Activated naive CD4-positive, alpha-beta T cell (primary cell): ENCODE measurements at regions not wholly inside any gene's neighbourhood (a gene's known extent, or its start where the extent isn't known, plus 50 kb on each side); places are given as distances from the start of the nearest gene placed in this dataset.

ENCODE experiments used
- DNase-seq, 4 experiments: peaks; one replicate each; lab custom pipeline; 2025; lab: John Stamatoyannopoulos, UW

DNA sequence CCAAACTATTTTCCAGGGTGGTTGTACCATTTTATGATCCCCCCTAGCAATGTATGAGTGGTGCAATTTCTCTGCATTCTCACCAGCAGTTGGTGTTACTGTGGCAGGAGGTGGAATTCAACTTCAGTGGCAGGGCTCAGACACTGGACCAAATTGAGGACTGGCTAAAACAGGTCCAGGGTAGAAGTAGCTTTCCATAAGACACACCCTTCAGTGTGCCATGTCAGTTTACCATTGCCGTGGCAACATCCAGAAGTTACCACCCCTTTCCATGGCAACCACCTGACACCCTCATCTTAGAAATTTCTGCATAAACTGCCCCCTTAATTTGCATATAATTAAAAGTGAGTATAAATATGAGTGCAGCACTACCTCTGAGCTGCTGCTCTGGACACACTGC, 180.7 kb upstream of the GGTLC1 start:
- DNase-seq, result no peak

DNA sequence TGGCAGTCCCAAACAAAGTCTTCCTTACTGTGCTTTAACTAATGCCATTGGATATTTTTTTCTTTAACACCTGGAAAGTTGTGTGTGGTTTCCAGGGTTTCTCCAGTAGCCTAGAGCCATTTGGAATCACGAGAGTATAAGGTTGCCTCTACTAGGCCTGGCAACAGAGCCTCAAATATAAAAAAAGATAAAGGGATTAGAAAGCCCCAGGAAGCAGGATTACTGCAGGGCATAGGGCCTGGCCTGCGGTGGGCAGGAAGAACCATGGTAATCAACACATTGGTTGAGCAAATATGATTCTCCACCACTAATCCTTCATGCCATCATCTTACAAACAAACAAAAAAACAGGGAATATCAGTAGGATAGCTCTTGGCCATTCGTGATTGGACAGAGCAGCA, 177.8 kb upstream of the GGTLC1 start:
- no peak for DNase-seq

DNA sequence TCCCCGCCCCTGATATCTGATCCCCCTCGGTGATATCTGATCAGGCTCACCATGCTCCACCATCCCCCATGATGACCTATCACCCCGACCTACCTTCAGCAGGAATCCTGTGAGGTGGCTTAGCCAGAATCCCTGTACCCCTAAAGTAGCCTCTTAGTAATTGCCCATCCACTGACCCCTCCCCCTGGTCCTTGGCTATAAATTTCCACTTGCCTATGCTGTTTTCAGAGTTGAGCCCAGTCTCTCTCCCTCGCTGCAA, 177.5 kb upstream of the GGTLC1 start:
- DNase-seq, result no peak

DNA sequence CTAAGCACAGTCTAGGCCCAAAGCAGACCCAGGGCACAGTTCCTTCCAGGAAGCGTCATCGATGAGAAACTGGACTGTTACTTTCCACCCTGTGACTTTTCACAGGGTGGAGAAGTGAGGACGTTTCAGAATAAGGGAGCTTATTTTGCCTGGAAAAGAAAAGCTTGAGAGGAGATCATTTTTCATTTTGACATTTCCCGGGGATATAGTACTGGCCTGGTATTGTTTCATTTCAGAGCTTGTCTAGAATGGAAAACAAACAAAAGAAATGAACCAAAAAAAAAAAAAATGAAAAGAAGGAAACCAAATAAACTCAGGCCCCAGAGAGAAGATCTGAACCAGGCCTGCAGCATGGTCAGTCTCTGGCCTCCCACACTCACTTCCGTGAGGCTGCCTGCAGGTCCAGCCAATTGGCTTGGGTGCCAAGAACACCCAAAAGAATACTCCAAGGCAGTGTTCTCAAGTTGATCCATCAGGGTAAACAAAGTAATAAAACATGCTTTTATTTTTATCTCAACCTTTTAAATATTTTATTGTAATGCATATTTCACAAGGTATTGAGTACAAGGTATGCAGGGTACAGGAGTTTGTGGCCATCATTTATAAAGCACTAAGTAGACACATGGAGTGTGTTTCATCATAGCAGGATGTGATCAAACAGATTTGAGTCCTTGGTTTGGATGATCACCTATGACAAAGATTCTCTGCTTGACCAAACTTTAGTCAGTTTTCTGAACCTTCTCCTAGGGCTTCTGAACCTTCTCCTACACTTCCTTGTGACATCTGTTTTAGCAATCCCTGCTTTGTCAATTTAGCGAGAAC, 176.9 kb upstream of the GGTLC1 start:
- DNase-seq, result no peak

DNA sequence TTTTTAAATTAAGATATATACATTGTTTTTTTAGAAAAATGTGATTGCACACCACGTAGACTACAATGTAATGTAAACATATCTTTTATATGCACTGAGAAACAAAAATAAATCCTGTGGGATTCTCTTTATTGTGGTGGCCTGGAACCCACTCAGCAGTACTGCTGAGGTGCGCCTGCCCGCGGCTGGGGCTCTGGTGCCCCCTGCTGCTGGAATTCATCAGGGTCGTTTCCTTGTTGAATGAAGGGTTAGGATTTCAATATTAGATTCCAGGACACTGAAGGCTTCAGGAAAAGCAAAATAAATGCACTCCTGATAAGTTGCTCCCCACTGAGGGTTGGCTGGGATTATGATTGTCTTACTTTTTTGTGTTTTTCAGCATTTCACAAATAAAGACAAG, 175.8 kb upstream of the GGTLC1 start:
- peak in 2 of 4 experiments; percentile 7 to 32 for DNase-seq

DNA sequence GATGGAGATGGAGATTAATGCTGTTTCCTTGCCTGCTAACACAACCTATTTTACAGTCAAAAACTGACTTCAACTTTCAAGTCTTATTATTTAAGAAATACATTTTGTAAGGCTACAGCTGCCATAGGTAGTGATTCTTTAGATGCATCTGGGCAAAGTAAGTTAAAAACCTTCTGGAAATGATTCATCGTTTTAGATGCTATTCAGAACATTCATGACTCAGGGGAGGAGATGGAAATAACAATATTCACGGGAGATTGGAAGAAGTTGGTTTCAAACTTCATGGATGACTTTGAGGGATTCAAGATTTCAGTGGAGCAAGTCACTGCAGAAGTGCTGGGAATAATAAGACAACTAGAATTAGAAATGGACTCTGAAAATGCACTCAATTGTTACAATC, 174.9 kb upstream of the GGTLC1 start:
- DNase-seq, result no peak

DNA sequence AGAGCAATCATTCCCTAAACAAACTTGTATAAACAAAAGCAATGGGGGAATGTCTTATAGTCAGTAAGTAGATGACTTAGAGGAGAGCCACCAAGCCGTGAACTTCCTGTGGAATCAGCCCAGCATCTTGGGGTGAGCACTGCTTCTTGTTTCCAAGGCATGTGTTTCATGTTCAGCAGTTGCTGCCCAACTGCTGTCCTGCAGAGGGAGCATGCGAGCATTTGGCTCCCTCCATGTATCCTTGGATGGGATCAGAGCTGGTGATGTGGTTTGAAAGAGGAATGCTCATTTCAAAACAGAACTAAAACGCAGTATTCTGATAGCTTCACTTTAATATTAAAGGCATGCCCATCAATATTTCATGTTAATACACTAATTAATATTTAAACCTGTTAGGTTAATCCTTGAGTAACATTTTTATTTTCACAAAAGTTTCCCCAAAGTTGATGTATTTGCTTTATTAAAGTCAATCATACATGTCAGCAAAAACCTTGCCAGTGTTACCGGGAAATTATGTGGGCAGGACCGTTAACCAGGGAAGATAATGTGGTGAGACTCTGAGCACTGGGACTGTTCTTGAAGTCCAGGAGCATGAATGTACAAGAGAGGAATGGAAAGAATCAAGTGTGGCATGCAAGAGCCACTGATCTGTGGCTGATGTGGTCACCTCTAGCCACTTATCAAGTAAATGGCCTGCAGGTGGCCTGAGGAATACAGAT, 172.1 kb upstream of the GGTLC1 start:
- no peak for DNase-seq

DNA sequence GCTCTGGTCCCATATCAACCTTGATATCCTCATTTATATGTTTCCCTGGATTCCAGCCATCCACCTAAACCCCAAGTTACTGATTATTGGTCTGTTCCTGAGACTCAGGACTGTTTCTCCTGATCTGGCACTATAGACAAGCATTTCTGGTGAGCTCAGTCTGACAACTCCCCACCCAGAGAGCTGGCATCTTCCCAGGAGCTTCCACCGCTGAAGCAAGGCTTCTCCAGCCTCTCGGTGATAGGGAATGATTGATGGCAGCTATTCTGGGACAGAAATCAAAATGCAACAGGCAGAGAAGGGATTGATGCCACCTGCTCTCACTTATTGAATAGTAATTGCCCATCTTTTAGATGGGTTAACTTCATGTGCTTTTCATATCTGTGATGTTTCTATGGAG, 169.7 kb upstream of the GGTLC1 start:
- no peak for DNase-seq

DNA sequence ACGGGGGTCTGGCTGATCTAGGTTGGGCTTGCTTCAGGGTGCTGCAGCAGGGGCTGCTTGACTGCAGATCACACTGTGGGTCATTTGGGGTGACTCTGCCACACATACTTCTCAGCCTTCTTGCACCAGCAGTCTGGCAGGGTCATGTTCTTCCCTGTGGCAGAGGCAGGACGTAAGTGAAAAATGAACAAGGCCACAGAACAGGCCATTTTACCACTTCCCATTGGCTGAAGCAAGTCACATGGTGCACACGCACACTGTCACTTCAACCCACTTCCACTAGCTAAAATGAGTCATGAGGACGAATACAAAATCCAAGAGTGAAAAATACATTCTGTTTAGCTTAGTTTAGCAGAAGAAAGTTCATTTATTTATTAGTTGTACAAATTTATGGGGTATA, 168.6 kb upstream of the GGTLC1 start:
- no peak for DNase-seq

DNA sequence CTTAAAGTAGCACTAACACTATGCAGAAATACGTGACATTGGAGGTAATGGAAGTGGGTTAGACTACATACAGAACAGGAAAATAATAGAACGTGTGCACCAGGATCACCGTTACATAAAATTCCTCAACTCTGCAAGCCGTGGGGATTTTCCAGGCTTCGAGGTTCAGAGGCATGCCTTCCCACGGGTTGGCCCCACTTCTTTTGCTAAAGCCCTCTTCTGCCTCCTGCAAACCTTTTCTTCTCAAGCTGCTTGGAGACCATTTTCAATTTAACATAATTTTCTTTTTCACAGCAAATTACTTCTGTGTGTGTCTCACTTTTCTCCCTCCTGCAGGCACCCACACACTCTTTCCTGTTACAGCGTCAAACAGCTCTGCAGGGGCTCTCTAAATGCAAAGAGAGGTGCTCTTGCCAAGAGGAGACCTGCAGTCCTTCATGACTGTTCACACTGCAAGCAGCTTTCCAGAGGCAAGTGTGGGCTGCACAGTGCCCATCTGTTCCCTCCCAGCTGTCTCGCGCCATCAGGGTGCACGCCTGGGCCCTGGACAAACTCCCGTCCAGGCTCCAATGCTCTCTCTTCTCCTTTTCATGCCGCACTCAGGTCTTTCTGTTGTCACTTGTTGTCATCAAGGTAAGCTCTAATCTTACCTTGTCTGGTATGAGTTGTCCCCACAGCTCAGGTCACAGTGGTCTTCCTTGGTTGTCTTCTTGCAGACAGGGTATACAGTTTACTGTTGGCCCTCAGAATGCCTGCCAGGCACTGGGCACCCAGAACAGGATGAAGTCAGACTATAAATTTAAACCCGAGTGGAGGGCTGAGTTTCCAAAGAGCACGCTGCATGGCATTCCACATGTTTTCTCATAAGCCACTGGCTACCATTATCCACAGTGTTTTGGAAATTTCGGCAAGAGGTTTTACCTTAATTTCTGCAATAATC, 164.8 kb upstream of the GGTLC1 start:
- DNase-seq, result no peak

DNA sequence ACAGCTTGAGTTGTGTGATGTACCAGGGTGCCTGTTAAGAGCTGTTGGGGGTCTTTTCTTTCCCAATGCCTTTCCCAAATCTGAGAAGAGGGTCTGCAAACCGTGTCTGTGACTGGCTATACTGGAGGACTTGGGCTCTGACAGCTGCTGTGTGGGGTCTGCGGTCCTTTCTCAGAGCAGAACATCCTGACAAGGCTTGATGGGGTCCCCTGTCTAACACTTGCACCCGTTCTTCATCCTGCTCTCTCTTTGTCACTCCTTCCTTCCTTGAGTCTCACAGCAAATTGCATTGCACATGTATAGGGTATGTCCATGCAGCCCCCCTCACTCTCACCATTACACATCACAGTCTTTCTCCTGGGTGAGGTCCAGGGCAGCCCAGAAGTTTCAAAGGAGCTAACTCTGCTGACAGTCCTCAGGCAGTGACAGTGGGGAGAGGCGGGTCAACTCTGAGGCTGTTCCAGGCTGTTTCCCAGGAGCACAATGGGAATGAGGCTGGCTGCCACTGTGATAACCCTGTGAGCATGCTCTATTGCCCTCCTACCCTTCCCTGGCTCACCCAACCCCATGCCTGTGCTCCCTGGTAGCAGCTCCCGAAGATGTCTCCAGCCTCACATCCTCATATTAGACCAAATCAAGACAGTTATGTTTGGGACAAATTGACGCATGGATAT, 163.2 kb upstream of the GGTLC1 start:
- DNase-seq, result no peak

DNA sequence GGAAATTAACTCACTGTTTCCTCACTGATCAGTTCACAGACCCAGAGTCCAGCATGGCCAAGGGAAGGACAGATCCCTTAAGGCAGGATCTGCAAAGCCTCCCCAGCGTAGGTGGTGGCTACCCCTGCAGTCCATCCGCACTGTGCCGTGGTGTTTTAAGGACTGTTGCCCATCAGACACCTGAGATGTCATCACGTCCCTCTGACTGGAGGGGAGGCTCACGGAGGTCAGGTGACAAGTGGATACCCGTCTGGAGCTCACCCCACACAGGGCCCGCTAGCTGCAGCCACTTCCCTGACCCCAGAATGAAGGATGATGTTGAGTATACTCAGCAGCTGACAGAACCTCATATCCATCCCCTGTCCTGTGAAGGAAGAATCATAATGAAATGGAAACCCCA, 161.8 kb upstream of the GGTLC1 start:
- DNase-seq, result no peak

DNA sequence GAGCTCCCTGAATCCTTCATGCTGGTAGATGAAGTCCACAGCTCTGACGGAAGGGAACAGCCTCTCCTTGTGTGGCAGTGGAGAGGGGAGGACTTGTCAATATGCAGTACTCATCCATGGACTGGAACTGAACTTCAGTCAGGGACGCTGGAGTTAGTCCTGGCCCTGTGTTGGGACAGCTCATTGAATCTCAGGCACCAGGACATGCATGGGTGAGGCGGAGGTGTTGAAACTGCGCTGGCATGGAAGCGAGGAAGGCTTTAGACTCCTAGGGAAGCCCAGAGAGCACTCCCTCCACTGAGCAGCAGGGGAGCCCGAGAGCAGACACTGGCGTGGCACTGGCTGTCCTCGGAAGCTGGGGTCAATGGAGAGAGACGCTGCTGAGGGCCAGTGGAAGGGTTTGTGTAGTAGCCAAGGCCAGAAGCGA, 161.3 kb upstream of the GGTLC1 start:
- no peak for DNase-seq

DNA sequence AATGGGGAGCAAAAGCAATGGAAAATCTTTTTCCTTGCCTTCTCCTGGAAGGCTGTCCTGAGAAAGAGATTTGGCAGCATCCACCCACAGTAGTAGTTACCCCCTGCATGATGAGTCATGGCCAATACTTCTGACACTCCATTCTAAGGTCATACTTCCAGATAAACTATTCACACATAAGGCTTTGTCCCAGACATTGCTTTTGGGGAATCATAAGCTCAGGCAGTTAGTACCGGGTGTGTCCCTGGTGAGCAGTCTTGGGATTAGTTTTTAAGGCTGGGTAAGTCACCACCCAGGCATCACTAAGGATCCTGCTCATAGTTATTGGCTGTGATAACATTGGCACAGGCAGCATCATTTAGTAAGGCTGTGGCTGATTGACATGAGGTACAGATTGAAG, 160.6 kb upstream of the GGTLC1 start:
- DNase-seq, result no peak

DNA sequence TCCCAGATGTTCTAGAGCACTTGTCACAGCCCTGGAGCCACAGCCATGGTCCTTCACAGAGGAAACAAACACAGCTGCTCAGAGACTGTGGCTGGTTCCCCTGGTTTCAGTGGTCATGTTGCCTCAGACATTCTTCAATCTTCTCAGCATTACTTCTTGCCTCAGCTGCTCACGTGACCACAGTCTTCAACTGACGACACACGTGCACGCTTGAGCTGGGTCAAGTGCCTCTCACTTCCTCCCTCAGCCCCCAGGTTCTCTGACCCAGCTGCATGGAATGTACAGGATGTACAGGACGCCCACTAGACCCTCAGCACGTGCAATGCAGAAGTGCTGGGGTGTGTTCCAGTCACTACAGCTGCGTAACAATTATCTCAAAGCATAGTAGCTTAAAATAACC, 159.8 kb upstream of the GGTLC1 start:
- DNase-seq, result peak in 1 of 4 experiments; percentile 7

DNA sequence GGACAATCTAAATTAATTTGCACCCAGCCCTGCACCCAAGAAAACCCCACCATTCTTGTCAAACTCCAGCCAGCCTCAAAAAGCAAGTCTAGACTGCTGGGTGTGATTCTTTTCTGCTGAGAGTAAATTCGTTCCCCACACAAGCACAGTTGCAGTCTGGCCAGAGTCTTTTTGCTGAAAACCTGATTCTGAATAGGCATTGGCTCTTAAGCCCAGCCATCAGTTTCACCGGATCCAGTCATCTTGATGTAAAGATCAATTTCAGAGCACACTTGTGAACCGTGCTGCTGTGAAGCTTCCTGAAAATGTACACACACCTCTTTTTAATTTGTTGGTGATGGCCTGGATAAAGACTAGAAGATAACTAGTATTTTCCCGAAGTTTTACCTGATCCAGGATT, 159.4 kb upstream of the GGTLC1 start:
- no peak for DNase-seq

DNA sequence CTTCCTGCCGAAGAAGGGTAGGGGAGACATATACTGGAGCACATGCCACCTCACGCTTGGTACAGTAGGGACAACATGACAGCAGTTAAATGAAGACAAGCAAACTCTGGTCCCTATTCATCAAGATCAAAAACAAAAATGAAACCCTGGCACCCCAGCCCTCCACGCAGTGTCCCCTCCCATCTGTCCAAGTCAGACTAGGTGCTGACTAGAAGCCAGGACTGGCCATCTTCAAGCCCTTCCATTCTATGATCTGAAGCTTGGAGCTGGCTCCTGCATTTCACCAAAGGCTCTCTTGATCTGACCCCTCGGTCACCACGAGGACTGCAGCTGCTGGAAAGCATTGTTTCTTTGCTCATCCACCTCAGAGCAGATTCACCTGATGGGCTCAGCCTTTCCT, 158.9 kb upstream of the GGTLC1 start:
- DNase-seq, result no peak

DNA sequence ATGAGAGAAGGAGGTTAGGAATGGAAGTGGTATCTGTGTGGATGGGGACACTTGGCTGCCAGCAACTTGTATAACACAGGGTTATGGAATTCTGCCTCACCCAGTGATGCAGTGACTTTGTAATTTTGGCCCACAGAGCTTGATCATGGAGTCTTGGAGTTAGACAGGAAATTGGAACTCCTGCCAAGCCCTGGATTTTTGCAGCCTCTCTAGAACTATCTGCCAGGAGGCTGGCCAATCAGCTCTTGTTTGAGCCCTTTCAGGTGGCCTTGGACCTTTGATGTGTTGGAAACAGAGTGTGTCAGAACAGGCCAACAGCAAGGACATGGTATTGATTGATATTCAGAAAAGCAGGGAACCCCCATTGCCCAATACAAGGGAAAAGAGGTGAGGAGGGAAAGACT, 157.7 kb upstream of the GGTLC1 start:
- DNase-seq, result no peak

DNA sequence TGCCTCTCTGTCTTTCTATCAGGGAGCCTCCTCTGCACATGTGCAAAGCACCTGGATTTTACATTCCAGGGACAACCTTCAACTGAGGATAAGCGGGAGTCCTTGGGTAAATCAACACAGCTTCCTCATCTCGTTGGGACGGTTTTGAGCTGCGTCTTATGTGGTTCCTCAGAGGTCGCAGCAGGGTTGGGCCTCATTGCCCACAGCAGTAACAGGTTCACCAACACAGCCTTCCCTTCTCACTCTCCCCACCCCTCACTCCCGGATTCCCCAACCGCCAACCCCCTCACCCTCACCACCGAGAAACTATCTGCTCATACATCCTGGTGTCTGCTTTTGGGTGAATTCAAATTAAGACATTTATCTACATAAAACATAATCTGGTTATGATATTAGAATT, 155.8 kb upstream of the GGTLC1 start:
- DNase-seq, result no peak

DNA sequence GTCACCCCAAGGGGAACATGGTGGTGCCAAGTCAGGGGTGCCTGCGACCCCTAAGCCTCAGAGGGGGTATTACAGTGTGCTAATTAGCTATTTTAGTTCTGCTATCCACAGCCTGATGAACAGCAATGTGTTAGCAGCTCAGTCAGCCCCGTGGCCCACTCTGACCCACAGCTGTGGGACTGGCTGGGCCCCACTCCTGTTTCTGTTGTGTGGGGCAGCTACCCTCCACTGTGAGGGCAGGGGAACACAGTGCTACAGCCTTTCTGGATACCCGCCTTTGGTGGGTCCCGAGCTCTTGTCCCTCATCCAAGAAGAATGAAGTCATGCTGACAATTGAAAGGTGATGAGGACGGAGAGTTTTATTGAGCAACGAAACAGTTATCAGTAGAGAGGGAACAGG, 152.5 kb upstream of the GGTLC1 start:
- DNase-seq, result no peak

DNA sequence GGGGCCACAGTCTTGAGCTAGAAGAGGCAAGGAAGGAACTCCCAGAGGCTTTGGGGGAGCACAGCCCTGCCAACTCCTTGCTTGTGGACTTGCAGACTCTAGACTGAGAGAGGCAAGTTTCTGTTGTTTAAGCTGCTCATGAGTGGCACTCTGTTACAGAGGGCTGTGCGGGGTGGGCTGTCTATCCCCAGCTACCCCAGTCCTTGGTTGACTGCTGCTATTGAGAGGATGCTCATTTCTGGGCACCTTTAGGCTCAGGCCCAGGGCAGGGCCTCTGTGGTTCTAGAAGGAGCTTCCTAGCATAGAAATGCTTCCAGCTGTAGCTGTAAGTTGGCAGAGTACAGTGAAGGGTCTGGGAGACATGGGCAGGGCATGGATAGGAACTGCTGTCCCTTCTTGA, 151.3 kb upstream of the GGTLC1 start:
- no peak for DNase-seq

DNA sequence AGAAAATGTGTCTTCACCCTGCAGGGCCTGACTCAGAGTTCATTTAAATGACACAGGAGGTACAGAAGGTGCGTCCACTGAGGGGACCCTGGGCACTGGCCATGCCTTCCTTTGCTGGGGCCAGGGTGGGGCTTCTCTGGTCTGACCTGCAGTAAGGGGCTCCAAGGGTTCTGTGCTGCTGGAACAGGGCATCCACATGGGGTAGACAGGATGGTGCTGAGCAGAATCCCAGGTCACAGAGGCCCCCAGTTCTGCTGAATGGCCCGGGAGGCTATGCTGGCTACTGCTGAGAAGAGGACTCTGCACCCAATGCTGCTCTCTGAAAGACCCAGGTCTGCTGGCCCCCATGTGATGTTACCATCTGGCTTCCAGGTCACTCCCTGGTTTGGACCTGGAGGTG, 150.4 kb upstream of the GGTLC1 start:
- DNase-seq, result no peak
